GM23338 (cell line): ENCODE measurements at regions not wholly inside any gene's neighbourhood (a gene's known extent, or its start where the extent isn't known, plus 50 kb on each side); places are given as distances from the start of the nearest gene placed in this dataset.

Source experiments
- ATAC-seq: fragments of 200-7000 bp; cut with Tn5 transposase; 3 replicates; pipeline ENCODE4 v1.9.1; 2020
- DNase-seq: peaks from one replicate; pipeline ENCODE4 v3.0.0-alpha.2; 2015; ENCODE audit warnings: low spot score
- H2AFZ ChIP-seq: fragments of 200-600 bp; sonication (generic); 2 replicates; pipeline ENCODE4 v1.8.0; 2016; ENCODE audit warnings: antibody characterized with exemption, mild to moderate bottlenecking, moderate library complexity
- H3F3A ChIP-seq: fragments of 200-600 bp; sonication (generic); replicated peaks from 2 replicates; pipeline ENCODE4 v1.8.0; 2017; ENCODE audit warnings: antibody characterized with exemption, mixed run types, low read depth
- H3K27ac ChIP-seq: fragments of 200-600 bp; sonication (generic); 2 replicates; pipeline ENCODE4 v1.6.1; 2016; ENCODE audit warnings: low read depth
- H3K27me3 ChIP-seq: fragments of 200-600 bp; sonication (generic); 2 replicates; pipeline ENCODE4 v1.8.0; 2016; ENCODE audit warnings: mild to moderate bottlenecking, mixed run types, moderate library complexity; ENCODE audit not compliant: insufficient read depth
- H3K36me3 ChIP-seq: fragments of 200-600 bp; sonication (generic); 2 replicates; pipeline ENCODE4 v1.8.0; 2016; ENCODE audit warnings: mild to moderate bottlenecking; ENCODE audit not compliant: insufficient read depth
- H3K4me1 ChIP-seq: fragments of 200-600 bp; sonication (generic); 2 replicates; pipeline ENCODE4 v1.8.0; 2016; ENCODE audit warnings: mild to moderate bottlenecking, moderate library complexity; ENCODE audit not compliant: insufficient read depth
- H3K4me2 ChIP-seq: fragments of 200-600 bp; sonication (generic); 2 replicates; pipeline ENCODE4 v1.7.1; 2017; ENCODE audit warnings: mixed run types
- H3K4me3 ChIP-seq: fragments of 200-600 bp; sonication (generic); 2 replicates; pipeline ENCODE4 v1.6.1; 2016; ENCODE audit warnings: mixed run types
- H3K79me2 ChIP-seq: fragments of 200-600 bp; sonication (generic); replicated peaks from 2 replicates; pipeline ENCODE4 v1.8.0; 2017; ENCODE audit warnings: mild to moderate bottlenecking; ENCODE audit not compliant: insufficient read depth
- H3K9me2 ChIP-seq: fragments of 200-600 bp; sonication (generic); 2 replicates; pipeline ENCODE4 v1.8.0; 2017; ENCODE audit not compliant: insufficient read depth
- H4K20me1 ChIP-seq: fragments of 200-600 bp; sonication (generic); replicated peaks from 2 replicates; pipeline ENCODE4 v1.8.0; 2017; ENCODE audit warnings: mild to moderate bottlenecking; ENCODE audit not compliant: insufficient read depth
- H3K27ac Mint-ChIP-seq: 2 replicates; pipeline ENCODE4 v1.8.0; 2020; ENCODE audit warnings: inconsistent platforms, mild to moderate bottlenecking, moderate library complexity, mixed read lengths
- H3K27me3 Mint-ChIP-seq: 3 replicates; pipeline ENCODE4 v1.8.0; 2022; ENCODE audit warnings: low read depth, mild to moderate bottlenecking, moderate library complexity, mixed read lengths, inconsistent platforms; ENCODE audit not compliant: insufficient read depth, poor library complexity
- H3K36me3 Mint-ChIP-seq: 3 replicates; pipeline ENCODE4 v1.8.0; 2021; ENCODE audit warnings: low read depth, mild to moderate bottlenecking, inconsistent platforms, moderate library complexity, mixed read lengths
- H3K4me1 Mint-ChIP-seq: 3 replicates; pipeline ENCODE4 v1.8.0; 2020; ENCODE audit warnings: mild to moderate bottlenecking, inconsistent platforms, mixed read lengths
- H3K4me3 Mint-ChIP-seq: 3 replicates; pipeline ENCODE4 v1.8.0; 2021; ENCODE audit warnings: moderate library complexity, mild to moderate bottlenecking, inconsistent platforms, mixed read lengths
- H3K9me3 Mint-ChIP-seq: 3 replicates; pipeline ENCODE4 v1.8.0; 2020; ENCODE audit warnings: moderate library complexity, mild to moderate bottlenecking, inconsistent platforms, mixed read lengths
- CTCF ChIP-seq, 2 experiments: fragments of 200-600 bp in 1 of 2; sonication (generic) in 1 of 2; conservative IDR thresholded peaks; 2 replicates each; pipeline versions ENCODE4 v1.5.1 to v1.6.1; 2016 to 2017; ENCODE audit warnings: antibody characterized with exemption in 2 of 2, low read depth in 2 of 2, mild to moderate bottlenecking in 2 of 2, moderate library complexity in 1 of 2
- EZH2 ChIP-seq: fragments of 200-600 bp; sonication (generic); IDR thresholded peaks from one replicate; pipeline ENCODE4 v1.8.0; 2017; ENCODE audit warnings: antibody characterized with exemption, mild to moderate bottlenecking, low read depth; ENCODE audit not compliant: unreplicated experiment
- NANOG ChIP-seq: IDR thresholded peaks from 2 replicates; pipeline ENCODE4 v1.6.1; 2016; ENCODE audit warnings: antibody characterized with exemption, borderline replicate concordance
- POLR2AphosphoS5 ChIP-seq: IDR thresholded peaks from 2 replicates; pipeline ENCODE4 v1.6.1; 2016; ENCODE audit warnings: antibody characterized with exemption, low read depth
- REST ChIP-seq: IDR thresholded peaks from one replicate; pipeline ENCODE4 v1.6.1; 2018; ENCODE audit warnings: antibody characterized with exemption; ENCODE audit not compliant: unreplicated experiment
- STAT1 ChIP-seq: IDR thresholded peaks from one replicate; pipeline ENCODE4 v1.6.1; 2016; ENCODE audit warnings: antibody characterized with exemption; ENCODE audit not compliant: unreplicated experiment
- ZNF114 ChIP-seq: fragments of 250-450 bp; sonication (Bioruptor Pico); IDR thresholded peaks from 2 replicates; pipeline ENCODE4 v1.5.0; 2020; ENCODE audit warnings: mild to moderate bottlenecking, moderate library complexity
- ZNF331 ChIP-seq: fragments of 250-450 bp; sonication (Bioruptor Pico); IDR thresholded peaks from 2 replicates; pipeline ENCODE4 v1.5.0; 2020; ENCODE audit warnings: low read depth, mild to moderate bottlenecking, moderate library complexity
- ZNF462 ChIP-seq: fragments of 250-450 bp; sonication (Bioruptor Pico); IDR thresholded peaks from 2 replicates; pipeline ENCODE4 v1.5.0; 2020; ENCODE audit warnings: mild to moderate bottlenecking, moderate library complexity

- Histone ChIP-seq H3K36me3 (no peaks in the 10 kb centered on the region), H3K27ac (no peak overlapping the region), H3K79me2 (no peaks in the 10 kb centered on the region), H3K27me3 (no peaks in the 10 kb centered on the region), H3K4me1 (peaks cover 11% of the 10 kb centered on the region; the same call in 1 of the 2 replicates), H3F3A (no peaks in the 10 kb centered on the region), H2AFZ (no peak overlapping the region), H3K9me2 (no peaks in the 10 kb centered on the region), H3K4me2 (no peak overlapping the region), H4K20me1 (no peaks in the 10 kb centered on the region), H3K4me3 (no peak overlapping the region)
- Mint-ChIP-seq H3K9me3 (no peaks in the 10 kb centered on the region), H3K27ac (no peak overlapping the region; the same call in 1 of the 2 replicates), H3K4me3 (no peak overlapping the region), H3K36me3 (no peaks in the 10 kb centered on the region), H3K4me1 (peaks cover 22% of the 10 kb centered on the region), H3K27me3 (no peaks in the 10 kb centered on the region)
- TF ChIP-seq STAT1, result no peak
- TF ChIP-seq CTCF (conservative IDR thresholded peaks at IDR 0.05; ENCODE audit: low read depth in 2 of 2), result no peak
- no peak for TF ChIP-seq ZNF331 (CRISPR knock-in tag)
- no peak for TF ChIP-seq EZH2
- TF ChIP-seq ZNF114 (CRISPR knock-in tag), result no peak
- DNase-seq (no peak), ATAC-seq (peak; percentile 44)
Measured at GRCh38 chr7:81498176-81498575, 271.7 kb downstream of the HGF start.

- no peaks in the 10 kb centered on the region for H3K4me1 ChIP-seq
- no peak for ATAC-seq
- no peaks in the 10 kb centered on the region for H3K9me3 Mint-ChIP-seq
Measured at GRCh38 chr7:81492910-81493309, 276.9 kb downstream of the HGF start.

More at GRCh38 chr7:81492910-81493309, 276.9 kb downstream of the HGF start:
- H2AFZ ChIP-seq, result no peak overlapping the region
- H3K4me3 ChIP-seq, result no peak overlapping the region
- H3K9me2 ChIP-seq, result no peaks in the 10 kb centered on the region
- Mint-ChIP-seq H3K27ac (no peak overlapping the region), H3K27me3 (peaks cover 2% of the 10 kb centered on the region), H3K4me3 (no peak overlapping the region), H3K36me3 (no peaks in the 10 kb centered on the region), H3K4me1 (peaks cover 5% of the 10 kb centered on the region)
- H3K27ac ChIP-seq, result no peak overlapping the region
- H3K27me3 ChIP-seq, result no peaks in the 10 kb centered on the region
- H3F3A ChIP-seq, result no peaks in the 10 kb centered on the region
- DNase-seq, result no peak
- TF ChIP-seq ZNF462 (CRISPR knock-in tag), result no peak
- TF ChIP-seq NANOG, result no peak
- TF ChIP-seq REST, result no peak
- no peak for TF ChIP-seq STAT1
- no peak for TF ChIP-seq ZNF331 (CRISPR knock-in tag)
- TF ChIP-seq POLR2AphosphoS5, result no peak
- no peaks in the 10 kb centered on the region for H4K20me1 ChIP-seq
- H3K36me3 ChIP-seq, result no peaks in the 10 kb centered on the region
- H3K79me2 ChIP-seq, result no peaks in the 10 kb centered on the region
- H3K4me2 ChIP-seq, result no peak overlapping the region
